CD4-positive, alpha-beta memory T cell (primary cell): ENCODE measurements at regions not wholly inside any gene's neighbourhood (a gene's known extent, or its start where the extent isn't known, plus 50 kb on each side); places are given as distances from the start of the nearest gene placed in this dataset.

ENCODE experiments used
- CTCF ChIA-PET: fragments of 350-600 bp; sonication (Branson Sonifier 250); formaldehyde crosslinking; loops from one replicate; lab custom pipeline; 2021; ENCODE audit warnings: inconsistent platforms; ENCODE audit not compliant: partially characterized antibody; lab: Charles Lee
- POLR2A ChIA-PET: fragments of 350-600 bp; sonication (Branson Sonifier 250); formaldehyde crosslinking; loops from one replicate; lab custom pipeline; 2021; ENCODE audit not compliant: partially characterized antibody; lab: Charles Lee
- DNase-seq, 5 donors: peaks; one replicate each; pipeline versions ENCODE4 v3.0.0 to v3.0.0-alpha.2; 2020 to 2022; ENCODE audit warnings: mixed read lengths in 1 of 5
- H3K27ac ChIP-seq: one replicate; pipeline ENCODE4 v1.7.0; 2013; ENCODE audit warnings: low read depth, low read length
- H3K27me3 ChIP-seq: 2 replicates; pipeline ENCODE4 v1.7.0; 2013; ENCODE audit warnings: mild to moderate bottlenecking, low read length, moderate library complexity; ENCODE audit not compliant: insufficient read depth
- H3K36me3 ChIP-seq: 2 replicates; pipeline ENCODE4 v1.7.0; 2013; ENCODE audit warnings: mild to moderate bottlenecking, low read length, moderate library complexity; ENCODE audit not compliant: insufficient read depth
- H3K4me1 ChIP-seq: 2 replicates; pipeline ENCODE4 v1.7.0; 2013; ENCODE audit warnings: mild to moderate bottlenecking, low read length, moderate library complexity; ENCODE audit not compliant: insufficient read depth
- H3K4me3 ChIP-seq, 2 donors: one replicate each; pipeline ENCODE4 v1.7.0; 2013; ENCODE audit warnings: low read length in 2 of 2, mild to moderate bottlenecking in 1 of 2
- H3K9me3 ChIP-seq, 2 donors: one replicate each; pipeline ENCODE4 v1.7.0; 2013; ENCODE audit warnings: low read length in 2 of 2, control low read depth in 1 of 2; ENCODE audit not compliant: control insufficient read depth in 1 of 2
- H3K27ac Mint-ChIP-seq, 7 donors: one replicate each; pipeline ENCODE4 v1.8.0; 2020 to 2021; ENCODE audit warnings: mixed read lengths in 7 of 7, mild to moderate bottlenecking in 6 of 7, inconsistent platforms in 3 of 7, moderate library complexity in 3 of 7
- H3K27me3 Mint-ChIP-seq, 2 donors: one replicate each; pipeline ENCODE4 v1.8.0; 2020 to 2021; ENCODE audit warnings: mixed read lengths in 2 of 2
- H3K36me3 Mint-ChIP-seq, 2 donors: one replicate each; pipeline ENCODE4 v1.8.0; 2020 to 2021; ENCODE audit warnings: mixed read lengths in 2 of 2, inconsistent platforms in 1 of 2, mild to moderate bottlenecking in 1 of 2
- H3K4me1 Mint-ChIP-seq, 4 donors: one replicate each; pipeline ENCODE4 v1.8.0; 2020 to 2021; ENCODE audit warnings: mixed read lengths in 4 of 4, mild to moderate bottlenecking in 1 of 4
- H3K4me3 Mint-ChIP-seq, 8 donors: one replicate each; pipeline ENCODE4 v1.8.0; 2020 to 2021; ENCODE audit warnings: mixed read lengths in 8 of 8, mild to moderate bottlenecking in 7 of 8, moderate library complexity in 6 of 8, inconsistent platforms in 3 of 8
- H3K9me3 Mint-ChIP-seq, 8 donors: one replicate each; pipeline ENCODE4 v1.8.0; 2020 to 2021; ENCODE audit warnings: mixed read lengths in 8 of 8, mild to moderate bottlenecking in 5 of 8, inconsistent platforms in 3 of 8, moderate library complexity in 1 of 8
- intact Hi-C: fragments of 100-400 bp; cut with micrococcal nuclease; formaldehyde crosslinking; loops from one replicate; pipeline ENCODE4 v1.15.1; 2023

DNA sequence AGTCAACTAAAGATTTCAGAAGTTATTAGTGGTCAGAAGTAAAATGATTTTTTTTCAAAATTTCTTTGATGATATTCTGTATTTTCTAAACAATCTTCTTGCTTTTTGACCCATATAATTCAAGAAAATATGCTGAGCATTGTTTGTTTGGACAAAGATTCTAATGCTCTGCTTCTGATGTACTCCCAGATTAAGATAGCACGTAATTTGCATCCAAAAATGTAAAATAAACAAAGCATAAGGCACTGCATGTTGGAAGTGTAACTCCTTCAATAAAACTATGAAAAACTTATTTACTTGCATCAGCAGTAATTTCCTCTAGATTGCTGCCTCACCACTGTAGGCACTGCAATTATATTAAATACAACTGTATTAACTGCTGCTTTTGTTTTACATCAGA is 1054.1 kb downstream of the TTLL7 start:
- CTCF ChIA-PET, result no interaction called here
- no peak overlapping the region for H3K4me3 ChIP-seq
- H3K36me3 ChIP-seq, result no peaks in the 10 kb centered on the region
- no peaks in the 10 kb centered on the region for H3K9me3 ChIP-seq
- Mint-ChIP-seq H3K4me1 (no peaks in the 10 kb centered on the region), H3K36me3 (no peaks in the 10 kb centered on the region), H3K27me3 (no peaks in the 10 kb centered on the region), H3K27ac (no peak overlapping the region), H3K4me3 (no peak overlapping the region), H3K9me3 (peaks cover 0 to 1% (median 0%) of the 10 kb centered on the region in 8 donors)
- intact Hi-C loops, result no loop called here
- H3K4me1 ChIP-seq, result no peaks in the 10 kb centered on the region
- no peak overlapping the region for H3K27ac ChIP-seq
- no peaks in the 10 kb centered on the region for H3K27me3 ChIP-seq
- DNase-seq, result no peak
- POLR2A ChIA-PET, result no interaction called here

- POLR2A ChIA-PET, result no interaction called here
Measured at GRCh38 chr1:82934074-82934473, 1064.9 kb downstream of the TTLL7 start.

DNA sequence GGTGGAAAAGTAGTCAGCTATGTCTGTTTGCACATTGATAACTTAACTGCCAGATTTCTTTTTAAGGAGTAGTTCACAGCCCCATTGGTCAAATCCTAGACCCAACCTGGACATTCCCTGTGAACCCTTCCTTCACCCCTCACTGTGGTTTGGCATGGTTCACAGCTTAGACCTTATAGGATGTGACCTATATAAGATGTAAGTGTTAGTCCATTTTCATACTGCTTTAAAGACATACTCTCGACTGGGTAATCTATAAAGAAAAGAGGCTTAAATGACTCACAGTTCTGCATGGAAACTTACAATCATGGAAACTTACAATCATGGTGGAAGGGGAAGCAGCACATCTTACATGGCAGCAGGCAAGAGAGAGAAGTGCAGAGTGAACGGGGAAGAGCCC is 1066.2 kb downstream of the TTLL7 start:
- Mint-ChIP-seq H3K4me1 (peaks cover 0 to 12% (median 7%) of the 10 kb centered on the region in 4 donors), H3K36me3 (no peaks in the 10 kb centered on the region), H3K9me3 (peaks cover 0 to 5% (median 0%) of the 10 kb centered on the region in 8 donors), H3K27me3 (peaks cover 0 to 1% of the 10 kb centered on the region in 2 donors), H3K27ac (no peak overlapping the region), H3K4me3 (no peak overlapping the region)
- no peak overlapping the region for H3K4me3 ChIP-seq
- H3K4me1 ChIP-seq, result no peaks in the 10 kb centered on the region
- H3K27me3 ChIP-seq, result no peaks in the 10 kb centered on the region
- no peak overlapping the region for H3K27ac ChIP-seq
- POLR2A ChIA-PET, result no interaction called here
- H3K36me3 ChIP-seq, result no peaks in the 10 kb centered on the region
- CTCF ChIA-PET, result no interaction called here
- no peaks in the 10 kb centered on the region for H3K9me3 ChIP-seq
- intact Hi-C loops, result no loop called here
- no peak for DNase-seq

More at GRCh38 chr1:82934074-82934473, 1064.9 kb downstream of the TTLL7 start:
- H3K9me3 Mint-ChIP-seq, result peaks cover 0 to 5% (median 0%) of the 10 kb centered on the region in 8 donors
- DNase-seq, result no peak
- no peak overlapping the region for H3K27ac ChIP-seq
- H3K36me3 ChIP-seq, result no peaks in the 10 kb centered on the region
- H3K27me3 Mint-ChIP-seq, result peaks cover 0 to 1% of the 10 kb centered on the region in 2 donors
- no peak overlapping the region for H3K4me3 Mint-ChIP-seq
- no peaks in the 10 kb centered on the region for H3K27me3 ChIP-seq
- peaks cover 0 to 12% (median 7%) of the 10 kb centered on the region in 4 donors for H3K4me1 Mint-ChIP-seq
- CTCF ChIA-PET, result no interaction called here
- no peaks in the 10 kb centered on the region for H3K36me3 Mint-ChIP-seq
- H3K27ac Mint-ChIP-seq, result no peak overlapping the region
- intact Hi-C loops, result no loop called here
- H3K4me1 ChIP-seq, result no peaks in the 10 kb centered on the region
- H3K4me3 ChIP-seq, result no peak overlapping the region
- H3K9me3 ChIP-seq, result no peaks in the 10 kb centered on the region

GRCh38 chr1:82932207-82932606 is 1066.7 kb downstream of the TTLL7 start:
- no peaks in the 10 kb centered on the region for H3K4me1 ChIP-seq
- ChIA-PET POLR2A (no interaction called here), CTCF (no interaction called here)
- no peak for DNase-seq
- no peaks in the 10 kb centered on the region for H3K9me3 ChIP-seq
- peaks cover 0 to 5% (median 0%) of the 10 kb centered on the region in 8 donors for H3K9me3 Mint-ChIP-seq
- H3K4me3 ChIP-seq, result no peak overlapping the region
- no peak overlapping the region for H3K4me3 Mint-ChIP-seq
- no peaks in the 10 kb centered on the region for H3K27me3 ChIP-seq
- H3K36me3 Mint-ChIP-seq, result no peaks in the 10 kb centered on the region
- H3K4me1 Mint-ChIP-seq, result peaks cover 0 to 12% (median 7%) of the 10 kb centered on the region in 4 donors
- peaks cover 0 to 1% of the 10 kb centered on the region in 2 donors for H3K27me3 Mint-ChIP-seq
- H3K27ac Mint-ChIP-seq, result no peak overlapping the region
- intact Hi-C loops, result no loop called here
- no peak overlapping the region for H3K27ac ChIP-seq
- H3K36me3 ChIP-seq, result no peaks in the 10 kb centered on the region

- no peaks in the 10 kb centered on the region for H3K36me3 Mint-ChIP-seq
- peak overlapping the region in 2 of 7 donors; percentile 18 to 74 for H3K27ac Mint-ChIP-seq
- H3K27me3 Mint-ChIP-seq, result peaks cover 0 to 1% of the 10 kb centered on the region in 2 donors
Measured at GRCh38 chr1:82931006-82931405, 1067.9 kb downstream of the TTLL7 start.

DNA sequence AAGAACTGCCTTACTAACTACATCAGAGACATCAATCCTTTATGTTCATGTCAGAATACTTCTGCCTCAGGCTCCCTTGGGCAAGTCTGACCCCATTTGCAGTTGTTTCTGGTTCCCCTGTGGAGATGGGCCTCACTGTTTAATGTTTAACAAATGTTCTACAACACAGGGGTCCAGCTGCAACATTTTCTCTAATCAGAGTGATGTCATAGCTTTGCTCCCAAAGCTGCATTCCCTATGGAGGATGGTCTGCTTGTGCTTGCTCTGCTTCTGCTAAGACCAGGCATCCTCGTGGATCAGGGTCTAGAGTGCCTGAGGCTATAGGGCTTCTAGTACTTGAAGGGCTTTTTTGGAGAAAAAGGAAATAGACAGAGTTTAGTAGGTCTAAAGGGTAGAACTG is 1071.2 kb downstream of the TTLL7 start:
- DNase-seq, result no peak
- POLR2A ChIA-PET, result interaction anchor here (0.6 kb wide), 1 partner anchor 765 kb away, joined by 3 read pairs; no protein-coding TSS in a partner anchor
- no peaks in the 10 kb centered on the region for H3K4me1 ChIP-seq
- Mint-ChIP-seq H3K4me1 (peaks cover 0 to 12% (median 7%) of the 10 kb centered on the region in 4 donors), H3K36me3 (no peaks in the 10 kb centered on the region), H3K27ac (no peak overlapping the region), H3K4me3 (no peak overlapping the region), H3K9me3 (peaks cover 0 to 16% (median 0%) of the 10 kb centered on the region in 8 donors), H3K27me3 (peaks cover 0 to under 1% of the 10 kb centered on the region in 2 donors)
- no peaks in the 10 kb centered on the region for H3K36me3 ChIP-seq
- intact Hi-C loops, result no loop called here
- H3K4me3 ChIP-seq, result no peak overlapping the region
- no peak overlapping the region for H3K27ac ChIP-seq
- H3K27me3 ChIP-seq, result no peaks in the 10 kb centered on the region
- CTCF ChIA-PET, result no interaction called here
- H3K9me3 ChIP-seq, result no peaks in the 10 kb centered on the region

More at GRCh38 chr1:82931006-82931405, 1067.9 kb downstream of the TTLL7 start:
- DNase-seq, result peak in 3 of 5 donors; percentile 5 to 29 (median 16)
- Histone ChIP-seq H3K36me3 (no peaks in the 10 kb centered on the region), H3K9me3 (no peaks in the 10 kb centered on the region), H3K4me1 (no peaks in the 10 kb centered on the region), H3K27me3 (no peaks in the 10 kb centered on the region), H3K27ac (no peak overlapping the region), H3K4me3 (no peak overlapping the region)
- intact Hi-C loops, result no loop called here
- ChIA-PET POLR2A (no interaction called here), CTCF (no interaction called here)
- Mint-ChIP-seq H3K4me3 (no peak overlapping the region), H3K4me1 (peaks cover 0 to 12% (median 7%) of the 10 kb centered on the region in 4 donors), H3K9me3 (peaks cover 0 to 5% (median 0%) of the 10 kb centered on the region in 8 donors)

DNA sequence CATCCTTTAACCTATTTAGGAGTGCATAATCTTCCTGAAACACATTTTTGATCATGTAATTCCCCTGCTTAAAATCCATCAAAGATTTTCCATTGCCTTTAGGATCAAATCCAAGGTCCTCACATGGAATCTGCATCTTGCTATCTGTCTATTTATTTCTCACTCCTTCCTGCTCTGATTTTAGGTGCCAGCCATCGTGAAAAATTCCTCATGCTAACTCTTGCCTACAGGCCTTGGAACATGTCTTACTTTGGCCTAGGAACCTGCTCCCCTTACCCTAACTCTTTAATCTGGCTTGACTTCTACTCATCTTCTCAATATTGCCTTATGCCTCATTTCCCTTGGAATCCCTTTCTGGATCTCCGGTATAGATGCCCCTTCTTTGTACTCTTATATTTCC is 1074.3 kb downstream of the TTLL7 start:
- no peaks in the 10 kb centered on the region for H3K27me3 Mint-ChIP-seq
- ChIA-PET POLR2A (no interaction called here), CTCF (no interaction called here)
- Histone ChIP-seq H3K4me1 (no peaks in the 10 kb centered on the region), H3K4me3 (no peak overlapping the region), H3K36me3 (no peaks in the 10 kb centered on the region), H3K27me3 (no peaks in the 10 kb centered on the region), H3K27ac (no peak overlapping the region), H3K9me3 (no peaks in the 10 kb centered on the region)
- no peaks in the 10 kb centered on the region for H3K36me3 Mint-ChIP-seq
- no peaks in the 10 kb centered on the region for H3K4me1 Mint-ChIP-seq
- no peak for DNase-seq
- H3K9me3 Mint-ChIP-seq, result peaks cover 0 to 16% (median 0%) of the 10 kb centered on the region in 8 donors
- no peak overlapping the region for H3K27ac Mint-ChIP-seq
- intact Hi-C loops, result no loop called here
- no peak overlapping the region for H3K4me3 Mint-ChIP-seq
